Skeletal muscle satellite cell (primary cell): ENCODE measurements at regions not wholly inside any gene's neighbourhood (a gene's known extent, or its start where the extent isn't known, plus 50 kb on each side); places are given as distances from the start of the nearest gene placed in this dataset.
"Not testable (repeated sequence)": the region's sequence is repeated elsewhere in the genome, so short reads cannot be mapped to it uniquely, and the experiment has no call there.

ENCODE experiments used
- H3K27me3 ChIP-seq: 2 replicates; pipeline ENCODE4 v1.7.0; 2013; ENCODE audit warnings: low read length; ENCODE audit not compliant: control insufficient read depth, insufficient read depth
- H3K36me3 ChIP-seq: 2 replicates; pipeline ENCODE4 v1.7.0; 2013; ENCODE audit warnings: mild to moderate bottlenecking, control low read depth, low read length; ENCODE audit not compliant: insufficient read depth
- H3K4me1 ChIP-seq: 2 replicates; pipeline ENCODE4 v1.7.0; 2013; ENCODE audit warnings: low read length; ENCODE audit not compliant: control insufficient read depth, insufficient read depth
- H3K4me2 ChIP-seq: 2 replicates; pipeline ENCODE4 v1.7.0; 2013; ENCODE audit warnings: mild to moderate bottlenecking, low read length
- H3K4me3 ChIP-seq: 2 replicates; pipeline ENCODE4 v1.7.0; 2013; ENCODE audit warnings: low read length
- H3K9ac ChIP-seq: 2 replicates; pipeline ENCODE4 v1.7.0; 2013; ENCODE audit warnings: mild to moderate bottlenecking, low read depth, low read length, moderate library complexity
- H3K9me3 ChIP-seq: replicated peaks from 2 replicates; pipeline ENCODE4 v1.7.0; 2013; ENCODE audit warnings: mild to moderate bottlenecking, control low read depth, low read length

DNA sequence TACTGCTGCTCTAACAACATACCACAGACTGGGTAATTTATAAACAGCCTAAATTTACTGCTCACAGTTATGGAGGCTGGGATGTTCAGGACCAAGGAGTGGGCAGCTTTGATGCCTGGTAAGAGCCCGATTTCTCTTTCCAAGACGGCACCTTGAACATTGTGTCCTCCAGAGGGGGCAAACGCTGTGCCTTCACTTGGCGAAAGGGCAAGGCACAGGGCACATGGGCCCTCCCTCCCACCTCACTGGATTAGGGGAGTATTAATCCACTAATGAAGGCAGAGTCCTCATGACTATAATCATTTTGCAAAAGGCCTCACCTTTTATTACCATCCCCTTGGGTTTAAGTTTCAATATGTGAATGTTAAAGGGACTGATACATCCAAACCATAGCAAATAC is 397.7 kb downstream of the TMEM38B start:
- Histone ChIP-seq H3K4me3 (no peak overlapping the region), H3K4me2 (no peak overlapping the region), H3K9ac (no peak overlapping the region), H3K27me3 (no peaks in the 10 kb centered on the region), H3K4me1 (no peaks in the 10 kb centered on the region), H3K36me3 (no peaks in the 10 kb centered on the region), H3K9me3 (no peaks in the 10 kb centered on the region)

- H3K9ac ChIP-seq = no peak overlapping the region
- no peaks in the 10 kb centered on the region for H3K27me3 ChIP-seq
- H3K4me2 ChIP-seq = no peak overlapping the region
- no peaks in the 10 kb centered on the region for H3K9me3 ChIP-seq
- no peak overlapping the region for H3K4me3 ChIP-seq
- H3K4me1 ChIP-seq = no peaks in the 10 kb centered on the region
- H3K36me3 ChIP-seq = no peaks in the 10 kb centered on the region
These were observed 408.5 kb downstream of the TMEM38B start for GRCh38 chr9:106102821-106103220.

DNA sequence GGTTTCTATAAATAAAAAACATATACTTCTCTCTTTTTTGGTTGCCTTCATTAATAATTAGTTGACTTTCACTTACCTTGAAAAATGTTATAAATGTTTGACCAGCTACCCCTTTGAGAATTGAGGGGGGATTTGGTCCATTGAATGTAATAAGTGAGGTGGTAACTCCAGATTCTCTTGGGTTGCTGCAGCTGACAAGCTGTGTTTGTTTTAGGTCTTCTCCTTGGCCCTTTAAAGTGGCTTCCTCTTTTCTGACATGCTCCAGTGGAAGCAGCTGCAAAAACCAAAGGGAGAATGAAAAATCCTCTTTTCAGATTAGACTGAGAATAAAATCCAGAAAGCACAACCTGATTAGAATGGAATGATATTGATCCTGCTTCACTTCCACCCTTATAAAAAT is 410.5 kb downstream of the TMEM38B start:
- H3K36me3 ChIP-seq = no peaks in the 10 kb centered on the region
- no peak overlapping the region for H3K9ac ChIP-seq
- no peak overlapping the region for H3K4me2 ChIP-seq
- no peak overlapping the region for H3K4me3 ChIP-seq
- no peaks in the 10 kb centered on the region for H3K27me3 ChIP-seq
- H3K4me1 ChIP-seq = no peaks in the 10 kb centered on the region
- peaks cover 3% of the 10 kb centered on the region for H3K9me3 ChIP-seq

DNA sequence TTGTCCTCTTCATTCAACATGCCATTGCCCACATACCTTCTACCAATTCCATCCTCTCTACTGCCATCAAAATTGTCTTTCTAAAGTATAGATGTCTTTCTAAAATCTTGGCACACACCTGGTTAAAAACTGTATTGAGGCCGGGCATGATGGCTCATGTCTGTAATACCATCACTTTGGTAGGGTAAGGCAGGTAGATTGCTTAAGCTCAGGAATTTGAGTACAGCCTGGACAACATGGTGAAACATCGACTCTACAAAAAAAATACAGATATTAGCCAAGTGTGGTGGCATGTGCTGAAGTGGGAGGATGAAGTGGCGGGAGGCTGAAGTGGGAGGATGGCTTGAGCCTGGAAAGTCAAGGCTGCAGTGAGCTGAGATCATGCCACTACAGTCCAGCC is 412.1 kb downstream of the TMEM38B start:
- H3K9me3 ChIP-seq = peaks cover 3% of the 10 kb centered on the region
- no peak overlapping the region for H3K9ac ChIP-seq
- H3K4me1 ChIP-seq = no peaks in the 10 kb centered on the region
- no peaks in the 10 kb centered on the region for H3K27me3 ChIP-seq
- H3K36me3 ChIP-seq = no peaks in the 10 kb centered on the region
- H3K4me3 ChIP-seq = no peak overlapping the region
- H3K4me2 ChIP-seq = no peak overlapping the region

GRCh38 chr9:106107716-106108115 is 413.4 kb downstream of the TMEM38B start:
- no peaks in the 10 kb centered on the region for H3K27me3 ChIP-seq

GRCh38 chr9:106109706-106110105 is 415.4 kb downstream of the TMEM38B start:
- not testable (repeated sequence) for H3K9ac ChIP-seq, H3K4me2 ChIP-seq, H3K27me3 ChIP-seq, H3K4me3 ChIP-seq, H3K36me3 ChIP-seq, H3K4me1 ChIP-seq, H3K9me3 ChIP-seq

More at GRCh38 chr9:106107716-106108115, 413.4 kb downstream of the TMEM38B start:
- H3K9ac ChIP-seq = no peak overlapping the region
- H3K4me2 ChIP-seq = no peak overlapping the region
- peaks cover 3% of the 10 kb centered on the region for H3K9me3 ChIP-seq
- H3K4me3 ChIP-seq = no peak overlapping the region
- H3K36me3 ChIP-seq = no peaks in the 10 kb centered on the region
- H3K4me1 ChIP-seq = no peaks in the 10 kb centered on the region

GRCh38 chr9:106110483-106110882 is 416.1 kb downstream of the TMEM38B start:
- no peaks in the 10 kb centered on the region for H3K4me1 ChIP-seq
- no peaks in the 10 kb centered on the region for H3K36me3 ChIP-seq
- H3K9ac ChIP-seq = no peak overlapping the region
- H3K27me3 ChIP-seq = no peaks in the 10 kb centered on the region
- H3K4me3 ChIP-seq = no peak overlapping the region
- no peak overlapping the region for H3K4me2 ChIP-seq
- H3K9me3 ChIP-seq = peaks cover 3% of the 10 kb centered on the region

DNA sequence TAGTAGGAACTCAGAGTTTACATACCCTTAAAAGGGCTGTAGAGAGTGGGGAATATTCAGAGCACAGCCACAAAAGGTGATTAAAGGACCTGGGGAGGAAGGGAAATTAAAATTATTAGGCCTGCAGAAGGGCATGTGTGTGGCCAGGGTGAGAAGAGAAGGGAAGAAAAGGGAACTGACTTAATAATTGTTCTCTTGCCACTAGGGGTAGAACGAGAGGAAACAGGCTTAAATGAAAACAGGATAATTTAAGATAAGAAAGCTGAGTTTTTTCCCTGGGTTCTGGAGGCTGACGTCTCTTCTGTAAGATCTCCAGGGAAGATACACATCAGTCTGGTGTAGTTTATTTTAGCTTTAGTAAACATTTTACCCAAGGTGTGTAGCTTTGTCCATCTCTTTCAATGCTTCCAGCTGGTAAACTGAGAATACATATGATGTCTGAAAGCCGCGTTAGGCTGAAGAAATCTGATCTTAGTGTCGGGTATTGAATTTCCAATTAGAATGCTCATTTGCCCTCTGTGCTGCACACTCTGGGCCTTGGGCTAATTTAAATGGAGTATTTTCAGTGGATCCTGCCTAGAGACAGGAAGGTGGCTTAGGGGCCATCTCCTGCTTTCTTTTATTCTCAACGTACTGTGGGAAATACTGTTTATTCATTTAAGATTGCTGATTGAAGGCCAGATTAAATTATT is 416.8 kb downstream of the TMEM38B start:
- H3K9me3 ChIP-seq = peaks cover 3% of the 10 kb centered on the region
- no peak overlapping the region for H3K4me2 ChIP-seq
- no peaks in the 10 kb centered on the region for H3K36me3 ChIP-seq
- no peaks in the 10 kb centered on the region for H3K27me3 ChIP-seq
- H3K4me1 ChIP-seq = no peaks in the 10 kb centered on the region
- no peak overlapping the region for H3K9ac ChIP-seq
- no peak overlapping the region for H3K4me3 ChIP-seq

- H3K36me3 ChIP-seq = no peaks in the 10 kb centered on the region
- H3K4me1 ChIP-seq = no peaks in the 10 kb centered on the region
- H3K4me3 ChIP-seq = no peak overlapping the region
- no peak overlapping the region for H3K9ac ChIP-seq
- H3K27me3 ChIP-seq = no peaks in the 10 kb centered on the region
- peaks cover 3% of the 10 kb centered on the region for H3K9me3 ChIP-seq
- no peak overlapping the region for H3K4me2 ChIP-seq
These were observed 418.6 kb downstream of the TMEM38B start for GRCh38 chr9:106112935-106113334.

DNA sequence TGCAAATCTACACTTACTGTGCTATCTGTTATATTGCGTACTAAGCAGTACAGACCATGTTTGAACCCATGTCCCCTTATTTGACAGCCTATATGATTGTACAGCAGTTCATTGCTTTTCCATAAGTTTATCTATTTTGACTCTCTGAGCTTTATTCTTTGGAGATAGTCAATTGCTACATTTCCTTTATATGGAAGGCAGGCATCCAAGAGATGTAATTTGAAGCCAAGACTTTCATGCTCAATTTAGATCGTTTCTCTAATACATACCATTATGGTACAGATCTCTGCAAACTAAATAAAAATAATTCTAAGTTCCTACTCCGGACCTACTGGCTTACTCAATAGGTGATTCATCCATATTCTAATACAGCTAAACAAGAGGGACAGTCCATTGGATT is 424.8 kb downstream of the TMEM38B start:
- Histone ChIP-seq H3K9me3 (no peaks in the 10 kb centered on the region), H3K4me3 (no peak overlapping the region), H3K27me3 (no peaks in the 10 kb centered on the region), H3K4me2 (no peak overlapping the region), H3K9ac (no peak overlapping the region), H3K36me3 (no peaks in the 10 kb centered on the region), H3K4me1 (no peaks in the 10 kb centered on the region)

DNA sequence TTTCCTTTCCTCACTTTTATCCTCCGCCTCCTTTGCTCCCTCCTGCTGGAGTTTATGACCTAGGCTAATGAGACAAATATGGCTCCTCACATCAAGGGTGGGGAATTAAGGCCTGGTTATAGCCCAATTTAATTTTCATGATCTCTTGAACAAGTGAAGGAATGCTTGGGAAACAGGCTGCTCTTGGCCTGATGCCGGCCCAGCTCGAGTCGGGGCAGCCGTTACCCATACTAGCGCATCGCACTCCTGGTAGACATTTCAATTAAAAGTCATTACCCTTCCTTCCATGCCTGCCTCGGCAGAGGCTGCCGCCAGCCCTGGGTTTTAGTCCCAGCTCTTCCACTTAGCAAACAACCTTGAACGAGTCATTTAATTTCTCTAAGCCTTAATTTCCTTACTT is 425.7 kb downstream of the TMEM38B start:
- Histone ChIP-seq H3K36me3 (no peaks in the 10 kb centered on the region), H3K4me2 (no peak overlapping the region), H3K9me3 (peaks cover 3% of the 10 kb centered on the region), H3K9ac (no peak overlapping the region), H3K4me3 (no peak overlapping the region), H3K4me1 (no peaks in the 10 kb centered on the region), H3K27me3 (no peaks in the 10 kb centered on the region)

- no peaks in the 10 kb centered on the region for H3K27me3 ChIP-seq
- peaks cover 3% of the 10 kb centered on the region for H3K9me3 ChIP-seq
- no peak overlapping the region for H3K4me3 ChIP-seq
- H3K4me1 ChIP-seq = no peaks in the 10 kb centered on the region
- H3K4me2 ChIP-seq = no peak overlapping the region
- no peak overlapping the region for H3K9ac ChIP-seq
- H3K36me3 ChIP-seq = no peaks in the 10 kb centered on the region
These were observed 433.4 kb downstream of the TMEM38B start for GRCh38 chr9:106127776-106128175.
